Inflammatory macrophage treated with lipopolysaccharide for 1 hour (primary cell): ENCODE measurements at regions not wholly inside any gene's neighbourhood (a gene's known extent, or its start where the extent isn't known, plus 50 kb on each side); places are given as distances from the start of the nearest gene placed in this dataset.

Source experiments
- DNase-seq, 2 donors: peaks; one replicate each; pipeline ENCODE4 v3.0.0-alpha.2; 2020 to 2022

DNA sequence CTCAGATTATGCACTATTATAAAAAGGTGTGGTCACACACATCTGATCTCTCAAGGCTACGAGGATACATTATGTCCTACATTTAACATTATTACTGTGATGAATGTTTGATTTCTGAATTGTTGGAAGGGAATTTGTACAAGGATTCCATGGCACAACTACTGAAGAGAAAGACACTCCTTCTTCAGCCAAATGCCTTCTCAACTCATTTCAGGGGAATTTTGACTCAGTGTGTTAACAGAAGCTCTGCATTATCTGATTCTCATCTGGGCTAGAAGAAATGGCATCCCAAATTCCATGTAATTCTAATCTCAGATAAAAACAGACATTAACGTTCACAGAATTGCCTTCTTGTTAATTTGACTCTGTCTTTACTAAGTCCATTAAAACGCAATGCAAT, 477.7 kb downstream of the PDGFC start:
- no peak for DNase-seq

GRCh38 chr4:156487107-156487506, 484.5 kb downstream of the PDGFC start:
- no peak for DNase-seq

GRCh38 chr4:156481845-156482244, 489.8 kb downstream of the PDGFC start:
- no peak for DNase-seq

DNA sequence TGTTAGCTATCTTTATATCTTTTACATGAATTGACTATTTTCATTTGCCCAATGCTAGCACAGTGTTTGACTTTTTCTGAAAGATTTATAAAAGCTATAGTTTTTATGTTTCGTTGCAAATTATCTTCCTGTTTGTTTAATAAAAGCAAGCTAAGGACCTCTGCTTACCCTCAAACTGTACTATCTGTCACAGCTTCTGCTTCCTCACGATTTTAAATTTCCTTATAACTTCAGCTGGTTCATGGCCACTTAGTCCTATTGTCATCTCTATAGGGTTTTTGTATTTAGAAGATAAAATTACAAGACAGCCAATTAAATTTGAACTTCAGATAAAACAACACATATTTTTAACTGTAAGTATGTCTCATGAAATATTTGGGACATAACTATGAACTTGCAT, 494.0 kb downstream of the PDGFC start:
- DNase-seq = no peak

GRCh38 chr4:156476359-156476758, 495.2 kb downstream of the PDGFC start:
- DNase-seq = peak in 1 of 2 donors; percentile 6

DNA sequence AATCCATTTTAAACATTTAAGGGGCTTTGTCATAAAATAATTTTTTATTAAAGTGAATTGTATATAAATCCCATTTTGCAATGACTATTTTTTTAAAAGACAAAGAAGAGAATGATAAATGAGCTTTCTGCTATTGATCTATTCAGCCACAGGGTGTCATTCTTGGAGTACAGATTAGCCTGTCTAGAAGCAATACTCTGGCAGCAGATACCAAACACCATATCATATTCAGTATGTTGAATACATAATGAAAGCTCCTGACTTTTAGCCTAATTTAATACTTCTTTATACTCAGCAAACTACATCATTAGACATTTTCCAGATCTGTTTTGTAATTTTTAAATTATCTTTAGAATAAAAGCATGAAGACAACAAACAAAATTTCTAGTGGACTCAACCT, 496.3 kb downstream of the PDGFC start:
- DNase-seq = peak; percentile 26 to 62

DNA sequence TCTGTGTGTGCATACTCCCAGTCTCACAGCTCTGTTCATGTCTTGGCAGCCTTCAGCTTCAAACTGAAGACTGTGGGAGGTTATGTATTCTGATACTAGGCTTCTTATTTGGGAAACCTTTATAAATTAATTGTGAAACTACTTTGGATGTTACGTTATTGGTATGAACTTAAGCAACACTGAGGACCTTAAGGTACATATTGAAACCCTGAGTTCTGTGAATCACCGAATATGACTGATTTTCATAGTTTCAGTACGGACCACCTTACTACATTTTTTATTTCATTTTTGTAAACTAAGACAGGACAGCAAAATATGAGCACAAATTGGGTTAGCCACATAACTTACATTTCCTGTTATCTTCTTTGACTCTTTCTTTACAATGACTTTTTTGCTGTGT, 498.4 kb downstream of the PDGFC start:
- DNase-seq = no peak

DNA sequence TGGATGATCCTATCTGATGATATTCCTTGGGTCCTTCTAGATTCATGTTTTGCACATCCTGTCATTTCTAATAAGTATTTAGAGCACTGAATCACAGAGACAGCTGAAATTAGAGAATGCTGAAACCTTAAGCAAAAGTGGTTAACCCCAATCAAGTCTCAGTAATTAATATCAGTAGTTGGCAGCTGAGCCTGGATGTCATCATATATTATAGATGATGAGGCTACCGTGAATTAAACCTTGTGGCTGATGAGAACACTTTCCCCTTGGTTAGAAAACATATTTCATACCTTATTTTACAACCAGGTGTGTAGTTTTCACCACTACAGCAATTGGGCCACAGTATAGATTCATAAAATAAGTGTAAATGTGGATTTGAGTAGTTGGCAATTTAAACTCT, 499.0 kb downstream of the PDGFC start:
- no peak for DNase-seq

GRCh38 chr4:156459584-156459983, 505.9 kb upstream of the CTSO start:
- DNase-seq = no peak

DNA sequence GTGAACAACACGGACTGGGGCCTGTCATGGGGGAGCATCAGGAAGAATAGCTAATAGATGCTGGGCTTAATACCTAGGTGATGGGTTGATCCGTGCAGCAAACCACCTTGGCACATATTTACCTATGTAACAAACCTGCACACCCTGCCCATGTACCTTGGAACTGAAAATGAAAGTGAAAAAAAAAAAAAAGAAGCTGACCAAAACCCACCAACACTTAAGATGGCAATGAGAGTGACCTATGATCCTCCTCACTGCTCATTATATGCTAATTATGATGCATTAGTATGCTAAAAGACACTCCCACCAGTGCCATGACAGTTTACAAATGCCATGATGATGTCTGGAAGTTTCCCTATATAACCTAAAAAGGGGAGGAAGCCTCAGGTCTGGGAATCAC, 503.2 kb upstream of the CTSO start:
- no peak for DNase-seq

DNA sequence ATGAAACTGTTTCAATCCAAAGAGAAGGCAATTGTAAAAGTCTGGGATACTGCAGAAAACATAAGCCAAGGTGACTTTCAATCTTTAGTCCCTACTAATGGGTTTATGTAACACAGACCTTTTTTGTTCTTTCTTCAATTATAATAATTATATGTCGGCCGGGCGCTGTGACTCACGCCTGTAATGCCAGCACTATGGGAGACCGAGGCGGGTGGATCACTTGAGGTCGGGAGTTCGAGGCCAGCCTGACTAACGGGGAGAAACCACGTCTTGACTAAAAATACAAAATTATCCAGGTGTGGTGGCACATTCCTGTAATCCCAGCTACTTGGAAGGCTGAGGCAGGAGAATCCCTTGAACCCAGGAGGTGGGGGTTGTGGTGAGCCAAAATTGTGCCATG, 489.8 kb upstream of the CTSO start:
- no peak for DNase-seq

- no peak for DNase-seq
Measured at GRCh38 chr4:156442912-156443311, 489.2 kb upstream of the CTSO start.

- DNase-seq = no peak
Measured at GRCh38 chr4:156439576-156440200, 486.0 kb upstream of the CTSO start.

- no peak for DNase-seq
Measured at GRCh38 chr4:156437666-156438065, 484.0 kb upstream of the CTSO start.

GRCh38 chr4:156422576-156422975, 468.9 kb upstream of the CTSO start:
- DNase-seq = no peak

GRCh38 chr4:156420623-156421022, 467.0 kb upstream of the CTSO start:
- no peak for DNase-seq

DNA sequence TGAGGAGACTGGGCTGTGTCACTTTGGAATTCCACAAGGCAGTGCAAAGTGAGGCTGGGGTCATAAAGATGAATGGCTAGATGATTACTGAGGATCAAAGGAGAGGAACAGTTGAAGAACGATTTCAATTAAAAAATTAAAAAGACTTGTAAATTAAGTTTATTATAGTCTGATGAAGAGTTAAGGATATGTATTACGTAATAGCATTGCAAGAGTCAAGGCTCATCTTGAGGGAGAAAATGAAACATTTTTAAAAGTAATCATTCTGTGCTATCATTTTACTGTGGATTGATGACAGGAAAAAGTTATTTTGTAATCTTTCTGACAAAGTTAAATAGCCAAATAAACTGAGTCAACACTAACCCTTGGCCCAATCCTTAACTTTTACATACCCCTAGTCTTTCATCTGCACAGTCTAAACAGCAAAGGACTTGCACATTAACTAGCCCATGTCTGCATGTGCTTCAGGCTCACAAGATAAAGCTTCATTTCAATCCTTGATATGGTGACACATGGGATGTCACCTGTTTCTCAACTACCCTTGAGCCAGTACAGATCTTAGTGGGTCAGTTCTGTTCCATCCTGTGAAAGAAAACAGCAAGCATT, 465.5 kb upstream of the CTSO start:
- no peak for DNase-seq

- DNase-seq = no peak
Measured at GRCh38 chr4:156414406-156414805, 460.7 kb upstream of the CTSO start.

- no peak for DNase-seq
Measured at GRCh38 chr4:156413239-156414135, 459.8 kb upstream of the CTSO start.

GRCh38 chr4:156411531-156411930, 457.9 kb upstream of the CTSO start:
- DNase-seq = no peak

DNA sequence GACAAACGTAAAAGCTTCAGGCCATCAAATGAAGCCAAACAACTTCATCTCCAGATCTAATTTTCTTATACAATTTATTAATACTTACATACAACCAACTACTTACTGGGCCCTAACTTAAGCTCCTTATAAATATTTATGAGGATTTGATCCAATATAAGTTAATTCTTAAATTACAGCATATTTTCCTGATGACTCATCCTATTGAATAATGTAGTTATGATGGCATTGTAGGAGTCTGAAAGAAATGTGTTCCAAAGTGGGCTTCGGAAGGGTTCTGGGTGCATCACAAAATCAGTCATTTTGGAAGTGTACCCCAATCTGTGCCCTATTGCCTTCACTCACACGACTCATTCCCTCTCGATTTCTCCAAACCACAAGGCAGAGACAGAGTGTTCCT, 455.1 kb upstream of the CTSO start:
- no peak for DNase-seq

DNA sequence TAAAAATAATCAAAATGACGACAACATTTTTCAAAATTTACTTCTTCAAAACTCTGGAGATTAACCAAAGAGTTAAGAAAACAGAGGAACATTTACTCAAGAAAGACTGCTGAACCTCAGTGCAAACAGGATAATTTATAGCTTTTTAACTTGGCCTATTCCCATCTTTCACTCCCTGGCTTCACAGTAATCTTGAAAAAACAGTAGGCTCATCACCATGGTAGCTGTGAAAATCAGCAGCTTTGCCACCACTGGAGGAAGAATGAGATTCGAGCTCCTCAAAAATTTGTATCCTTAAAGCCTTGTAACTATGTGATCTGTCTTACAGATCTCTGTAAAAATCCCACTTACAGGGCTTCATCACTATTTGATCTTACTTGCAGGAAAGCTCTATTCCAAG, 447.7 kb upstream of the CTSO start:
- no peak for DNase-seq

DNA sequence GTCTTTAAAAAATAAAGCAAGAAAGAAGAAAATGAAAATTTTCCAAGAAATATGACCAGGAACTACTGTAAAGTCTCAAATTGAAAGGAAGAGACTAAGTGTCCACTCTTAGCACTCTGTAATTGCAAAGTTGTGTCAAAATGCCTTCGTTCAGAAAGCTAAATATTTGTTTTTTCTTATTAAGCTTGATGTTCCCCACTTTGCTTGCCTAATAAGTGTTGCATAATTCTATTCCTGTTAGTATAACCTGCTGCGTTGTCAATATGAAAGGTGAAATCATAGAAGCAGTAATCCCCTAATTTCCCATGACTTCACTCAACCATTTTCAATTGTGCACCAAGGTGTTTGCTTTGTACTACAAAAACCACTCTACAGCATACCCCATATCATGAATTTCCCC, 442.9 kb upstream of the CTSO start:
- no peak for DNase-seq

DNA sequence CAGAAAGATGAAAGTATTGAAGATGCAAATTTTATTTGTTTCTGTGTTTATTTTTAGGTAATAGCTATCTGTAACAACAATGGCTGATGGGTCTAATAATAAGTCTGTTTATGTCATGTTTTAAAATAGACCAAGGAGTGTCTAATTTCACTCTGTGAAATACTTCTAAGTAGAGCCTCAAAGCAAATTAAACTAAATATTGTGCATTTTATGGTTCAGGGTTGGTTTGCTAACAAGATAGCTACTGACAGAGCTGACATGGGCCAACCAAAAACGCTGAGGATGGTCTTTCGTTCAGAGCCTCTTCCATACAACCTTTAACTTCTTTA, 437.6 kb upstream of the CTSO start:
- no peak for DNase-seq
